ENCODE measurements at regions not wholly inside any gene's neighbourhood (a gene's known extent, or its start where the extent isn't known, plus 50 kb on each side); places are given as distances from the start of the nearest gene placed in this dataset.

DNA sequence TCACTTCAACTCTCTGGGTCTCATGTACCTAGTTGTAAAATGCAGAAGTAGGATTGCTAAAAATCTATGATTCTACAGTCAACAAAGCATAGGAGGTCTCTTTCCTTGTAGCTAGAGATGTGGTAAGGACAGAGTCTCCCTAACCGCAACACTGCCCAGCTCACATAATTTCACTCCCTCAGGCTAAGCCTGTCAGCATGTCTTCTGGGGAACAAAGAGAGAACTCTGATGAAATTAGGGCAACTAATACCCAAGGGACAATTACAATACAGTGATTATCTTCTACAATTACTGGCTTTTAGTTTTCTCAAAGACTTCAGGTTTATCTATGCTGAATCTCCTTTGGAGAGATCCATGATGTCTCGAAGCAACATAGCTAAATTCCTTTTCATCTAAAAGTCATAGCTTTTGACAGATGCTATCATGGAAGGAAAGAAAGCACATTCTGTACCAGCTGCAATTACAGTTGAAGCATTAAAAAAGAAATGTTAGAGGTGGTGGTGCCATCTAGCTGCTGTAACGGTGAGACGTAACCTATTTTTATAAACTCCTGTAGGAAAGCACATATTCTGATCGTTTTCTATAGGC is 141.1 kb upstream of the TARS1 start:
- Histone ChIP-seq H3K4me1 (ENCODE audit: insufficient read depth, low read length) (no peaks in the 10 kb centered on the region), H3K4me3 (ENCODE audit: low read length) (no peak overlapping the region), H3K9me3 (ENCODE audit: control insufficient read depth in 1 of 2, insufficient read depth in 1 of 2, low read length in 2 of 2) (peaks cover 0 to 5% of the 10 kb centered on the region in 2 experiments), H3K27ac (ENCODE audit: low read depth in 1 of 2, low read length in 2 of 2) (no peak overlapping the region), H3K27me3 (ENCODE audit: control insufficient read depth in 1 of 2, insufficient read depth in 2 of 2, low read length in 2 of 2) (no peaks in the 10 kb centered on the region), H3K36me3 (ENCODE audit: insufficient read depth, low read length) (no peaks in the 10 kb centered on the region)
- ChIA-PET CTCF (no interaction called here), POLR2A (no interaction called here)
- ATAC-seq (ENCODE audit: poor library complexity), result no peak
- H3K36me3 Mint-ChIP-seq (ENCODE audit: low read depth), result no peaks in the 10 kb centered on the region
- DNase-seq, result peak in 2 of 14 experiments; percentile 29 to 39
- intact Hi-C loops (cut with DNase I, micrococcal nuclease), result loop anchor here in 1 of 2 experiments (10.0 kb wide), 1 partner anchor 265 kb away; no protein-coding TSS in a partner anchor
- peaks cover 10% of the 10 kb centered on the region for H3K4me1 Mint-ChIP-seq (ENCODE audit: low read depth)
- H3K27me3 Mint-ChIP-seq, result no peaks in the 10 kb centered on the region
- no peak overlapping the region for H3K27ac Mint-ChIP-seq
- peaks cover 2% of the 10 kb centered on the region for H3K9me3 Mint-ChIP-seq
- no peak overlapping the region for H3K4me3 Mint-ChIP-seq
- TF ChIP-seq, protein P1, sequence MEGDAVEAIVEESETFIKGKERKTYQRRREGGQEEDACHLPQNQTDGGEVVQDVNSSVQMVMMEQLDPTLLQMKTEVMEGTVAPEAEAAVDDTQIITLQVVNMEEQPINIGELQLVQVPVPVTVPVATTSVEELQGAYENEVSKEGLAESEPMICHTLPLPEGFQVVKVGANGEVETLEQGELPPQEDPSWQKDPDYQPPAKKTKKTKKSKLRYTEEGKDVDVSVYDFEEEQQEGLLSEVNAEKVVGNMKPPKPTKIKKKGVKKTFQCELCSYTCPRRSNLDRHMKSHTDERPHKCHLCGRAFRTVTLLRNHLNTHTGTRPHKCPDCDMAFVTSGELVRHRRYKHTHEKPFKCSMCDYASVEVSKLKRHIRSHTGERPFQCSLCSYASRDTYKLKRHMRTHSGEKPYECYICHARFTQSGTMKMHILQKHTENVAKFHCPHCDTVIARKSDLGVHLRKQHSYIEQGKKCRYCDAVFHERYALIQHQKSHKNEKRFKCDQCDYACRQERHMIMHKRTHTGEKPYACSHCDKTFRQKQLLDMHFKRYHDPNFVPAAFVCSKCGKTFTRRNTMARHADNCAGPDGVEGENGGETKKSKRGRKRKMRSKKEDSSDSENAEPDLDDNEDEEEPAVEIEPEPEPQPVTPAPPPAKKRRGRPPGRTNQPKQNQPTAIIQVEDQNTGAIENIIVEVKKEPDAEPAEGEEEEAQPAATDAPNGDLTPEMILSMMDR (IDR thresholded peaks at IDR 0.05), result no peak

DNA sequence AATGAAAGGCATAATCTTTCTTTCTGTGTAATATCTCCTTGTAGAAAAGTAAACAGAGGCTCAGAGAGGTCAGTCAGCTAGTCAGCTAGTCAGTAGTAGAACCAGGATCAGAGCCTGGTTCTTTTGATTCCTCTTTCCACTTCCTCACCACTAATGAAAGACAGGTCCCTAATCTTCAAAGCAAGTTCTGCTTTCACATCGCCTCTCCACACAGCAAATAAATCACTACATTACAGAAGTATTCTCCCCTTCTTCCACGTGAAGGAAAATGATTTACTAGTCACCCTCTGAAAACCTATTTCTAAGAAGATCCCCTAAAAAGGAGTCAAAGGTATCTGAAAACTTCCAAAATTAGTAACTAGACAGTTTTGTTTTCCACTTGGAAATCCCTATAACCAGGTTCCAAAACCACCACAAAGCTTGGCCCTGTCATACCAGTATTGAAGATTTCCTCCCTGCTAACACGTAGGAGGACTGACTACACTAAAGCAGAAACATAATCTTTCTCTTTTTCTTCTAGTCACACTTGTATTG is 140.5 kb upstream of the TARS1 start:
- H3K27me3 Mint-ChIP-seq, result no peaks in the 10 kb centered on the region
- H3K4me1 Mint-ChIP-seq (ENCODE audit: low read depth), result peaks cover 10% of the 10 kb centered on the region
- no peak for ATAC-seq (ENCODE audit: poor library complexity)
- no peak overlapping the region for H3K4me3 Mint-ChIP-seq
- no peaks in the 10 kb centered on the region for H3K36me3 ChIP-seq (ENCODE audit: insufficient read depth, low read length)
- H3K9me3 ChIP-seq (ENCODE audit: control insufficient read depth in 1 of 2, insufficient read depth in 1 of 2, low read length in 2 of 2), result peaks cover 0 to 5% of the 10 kb centered on the region in 2 experiments
- ChIA-PET POLR2A (no interaction called here), CTCF (no interaction called here)
- no peak overlapping the region for H3K27ac Mint-ChIP-seq
- intact Hi-C loops (cut with DNase I, micrococcal nuclease), result no loop called here
- H3K4me3 ChIP-seq (ENCODE audit: low read length), result no peak overlapping the region
- TF ChIP-seq, protein P1 (IDR thresholded peaks at IDR 0.05), result no peak
- peak in 3 of 14 experiments; percentile 3 to 23 (median 20) for DNase-seq
- H3K36me3 Mint-ChIP-seq (ENCODE audit: low read depth), result no peaks in the 10 kb centered on the region
- H3K27ac ChIP-seq (ENCODE audit: low read depth in 1 of 2, low read length in 2 of 2), result no peak overlapping the region
- H3K27me3 ChIP-seq (ENCODE audit: control insufficient read depth in 1 of 2, insufficient read depth in 2 of 2, low read length in 2 of 2), result no peaks in the 10 kb centered on the region
- H3K4me1 ChIP-seq (ENCODE audit: insufficient read depth, low read length), result no peaks in the 10 kb centered on the region
- H3K9me3 Mint-ChIP-seq, result peaks cover 2% of the 10 kb centered on the region

DNA sequence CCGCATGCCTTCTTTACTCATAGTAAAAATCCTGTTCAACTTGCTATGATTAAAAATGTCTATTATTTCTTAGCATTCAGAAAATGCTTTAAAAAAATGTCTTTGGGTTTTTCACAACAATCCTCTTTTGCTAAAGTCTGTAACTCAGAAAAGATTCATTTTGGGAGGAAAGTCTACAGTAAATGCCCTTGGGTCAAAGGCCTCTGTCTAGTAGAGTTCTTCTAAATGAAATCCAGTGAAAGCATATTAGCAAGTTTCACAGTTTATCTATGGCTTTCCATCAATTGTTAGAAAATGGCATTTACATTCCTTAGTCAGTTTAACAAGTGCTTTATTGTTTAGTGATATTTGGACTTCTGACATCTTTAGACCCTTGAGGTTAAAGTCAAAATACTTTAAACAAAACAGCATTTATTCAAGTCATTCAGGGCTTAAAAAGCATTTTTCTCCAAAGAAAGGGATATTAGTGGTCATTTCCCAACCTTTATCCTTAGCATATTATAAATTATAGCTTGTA is 137.1 kb upstream of the TARS1 start:
- H3K36me3 Mint-ChIP-seq (ENCODE audit: low read depth), result no peaks in the 10 kb centered on the region
- peaks cover 10% of the 10 kb centered on the region for H3K4me1 Mint-ChIP-seq (ENCODE audit: low read depth)
- CTCF ChIA-PET, result no interaction called here

More for the DNA sequence above, 137.1 kb upstream of the TARS1 start:
- intact Hi-C loops (cut with DNase I, micrococcal nuclease), result no loop called here
- Mint-ChIP-seq H3K9me3 (no peaks in the 10 kb centered on the region), H3K27ac (no peak overlapping the region), H3K4me3 (no peak overlapping the region), H3K27me3 (no peaks in the 10 kb centered on the region)
- Histone ChIP-seq H3K27me3 (ENCODE audit: control insufficient read depth in 1 of 2, insufficient read depth in 2 of 2, low read length in 2 of 2) (no peaks in the 10 kb centered on the region), H3K27ac (ENCODE audit: low read depth in 1 of 2, low read length in 2 of 2) (no peak overlapping the region), H3K4me1 (ENCODE audit: insufficient read depth, low read length) (no peaks in the 10 kb centered on the region), H3K36me3 (ENCODE audit: insufficient read depth, low read length) (no peaks in the 10 kb centered on the region), H3K9me3 (ENCODE audit: control insufficient read depth in 1 of 2, insufficient read depth in 1 of 2, low read length in 2 of 2) (no peaks in the 10 kb centered on the region), H3K4me3 (ENCODE audit: low read length) (no peak overlapping the region)
- POLR2A ChIA-PET, result no interaction called here
- TF ChIP-seq, protein P1 (IDR thresholded peaks at IDR 0.05), result no peak
- no peak for DNase-seq
- no peak for ATAC-seq (ENCODE audit: poor library complexity)
